ENCODE measurements at regions not wholly inside any gene's neighbourhood (a gene's known extent, or its start where the extent isn't known, plus 50 kb on each side); places are given as distances from the start of the nearest gene placed in this dataset.

DNA sequence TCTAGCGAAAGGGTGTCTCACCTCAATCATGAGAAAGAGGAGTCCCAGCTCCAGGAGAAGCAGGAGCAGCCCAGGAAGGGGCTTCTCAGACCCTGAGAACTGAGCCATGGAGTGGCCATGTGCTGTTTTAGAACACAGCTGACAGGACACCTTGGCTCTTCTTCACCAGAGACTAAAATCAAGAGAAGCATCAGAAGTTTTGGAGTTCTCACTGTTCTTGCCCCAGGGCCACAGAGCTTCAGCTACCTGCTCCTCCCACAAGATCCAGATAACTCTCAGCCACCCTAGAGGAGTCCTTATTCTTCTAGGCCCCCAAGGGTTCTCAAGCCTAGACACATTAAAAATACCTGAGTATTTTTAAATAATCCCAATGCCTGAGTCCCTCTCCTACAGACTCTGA, 99.6 kb upstream of the ATP8B1 start:
- no peak for DNase-seq (ENCODE audit: low read depth, low spot score)
- TF ChIP-seq JUN (IDR thresholded peaks at IDR 0.05; ENCODE audit: borderline replicate concordance, insufficient read depth, insufficient read length, low read depth): no peak
- TF ChIP-seq POLR2AphosphoS5 (IDR thresholded peaks at IDR 0.05; ENCODE audit: insufficient read depth, low read depth, low read length): no peak
- TF ChIP-seq EZH2 (IDR thresholded peaks at IDR 0.05; ENCODE audit: borderline replicate concordance, low read depth, low read length, severe bottlenecking): no peak
- TF ChIP-seq POLR2A (IDR thresholded peaks at IDR 0.05; ENCODE audit: low read depth, low read length): no peak
- TF ChIP-seq, protein P1, sequence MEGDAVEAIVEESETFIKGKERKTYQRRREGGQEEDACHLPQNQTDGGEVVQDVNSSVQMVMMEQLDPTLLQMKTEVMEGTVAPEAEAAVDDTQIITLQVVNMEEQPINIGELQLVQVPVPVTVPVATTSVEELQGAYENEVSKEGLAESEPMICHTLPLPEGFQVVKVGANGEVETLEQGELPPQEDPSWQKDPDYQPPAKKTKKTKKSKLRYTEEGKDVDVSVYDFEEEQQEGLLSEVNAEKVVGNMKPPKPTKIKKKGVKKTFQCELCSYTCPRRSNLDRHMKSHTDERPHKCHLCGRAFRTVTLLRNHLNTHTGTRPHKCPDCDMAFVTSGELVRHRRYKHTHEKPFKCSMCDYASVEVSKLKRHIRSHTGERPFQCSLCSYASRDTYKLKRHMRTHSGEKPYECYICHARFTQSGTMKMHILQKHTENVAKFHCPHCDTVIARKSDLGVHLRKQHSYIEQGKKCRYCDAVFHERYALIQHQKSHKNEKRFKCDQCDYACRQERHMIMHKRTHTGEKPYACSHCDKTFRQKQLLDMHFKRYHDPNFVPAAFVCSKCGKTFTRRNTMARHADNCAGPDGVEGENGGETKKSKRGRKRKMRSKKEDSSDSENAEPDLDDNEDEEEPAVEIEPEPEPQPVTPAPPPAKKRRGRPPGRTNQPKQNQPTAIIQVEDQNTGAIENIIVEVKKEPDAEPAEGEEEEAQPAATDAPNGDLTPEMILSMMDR (IDR thresholded peaks at IDR 0.05; ENCODE audit: extremely low read depth in 1 of 2, insufficient read depth in 1 of 2, low read depth in 1 of 2, low read length in 2 of 2): no peak
- no peak for TF ChIP-seq MYC (IDR thresholded peaks at IDR 0.05; ENCODE audit: low read depth, low read length)
- TF ChIP-seq, protein P2, sequence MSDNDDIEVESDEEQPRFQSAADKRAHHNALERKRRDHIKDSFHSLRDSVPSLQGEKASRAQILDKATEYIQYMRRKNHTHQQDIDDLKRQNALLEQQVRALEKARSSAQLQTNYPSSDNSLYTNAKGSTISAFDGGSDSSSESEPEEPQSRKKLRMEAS (IDR thresholded peaks at IDR 0.05; ENCODE audit: insufficient read depth, insufficient read length): no peak
- no peak for TF ChIP-seq FOS (IDR thresholded peaks at IDR 0.05; ENCODE audit: borderline replicate concordance, insufficient read depth, low read length)
- no peak for TF ChIP-seq GATA2 (IDR thresholded peaks at IDR 0.05; ENCODE audit: insufficient read depth, insufficient read length, low read depth, low read length)
- Histone ChIP-seq H2AFZ (ENCODE audit: low read depth, low read length) (no peak overlapping the region), H3K9me3 (replicated peaks; ENCODE audit: control insufficient read depth, insufficient read depth, low read length) (no peaks in the 10 kb centered on the region), H3K4me3 (replicated peaks in 1 of 3; ENCODE audit: insufficient read depth in 1 of 3, low read depth in 1 of 3, low read length in 3 of 3) (no peak overlapping the region), H3K27ac (ENCODE audit: insufficient read depth, low read depth, low read length) (no peak overlapping the region), H3K4me1 (ENCODE audit: control insufficient read depth, extremely low read depth, insufficient read depth, low read length) (no peaks in the 10 kb centered on the region), H3K4me2 (ENCODE audit: insufficient read depth, low read length) (no peak overlapping the region), H3K9me1 (replicated peaks; ENCODE audit: control insufficient read depth, extremely low read depth, insufficient read depth, low read length) (no peaks in the 10 kb centered on the region), H3K79me2 (ENCODE audit: control insufficient read depth, insufficient read depth, low read length) (no peaks in the 10 kb centered on the region), H3K9ac (replicated peaks; ENCODE audit: extremely low read depth, insufficient read depth, low read length) (no peak overlapping the region), H4K20me1 (replicated peaks; ENCODE audit: control insufficient read depth, extremely low read depth, insufficient read depth, low read length) (no peaks in the 10 kb centered on the region), H3K27me3 (ENCODE audit: control insufficient read depth in 2 of 2, insufficient read depth in 2 of 2, low read length in 2 of 2) (no peaks in the 10 kb centered on the region), H3K36me3 (ENCODE audit: control insufficient read depth in 2 of 2, extremely low read depth in 1 of 2, insufficient read depth in 2 of 2, low read length in 2 of 2) (no peaks in the 10 kb centered on the region)
- dilution Hi-C loops (cut with MboI; ENCODE audit: extremely low pct_ligation_motif_present, low sequenced_read_pairs) (no loop called here), intact Hi-C loops (cut with micrococcal nuclease) (no loop called here)
- FAIRE-seq: no peak
- ChIA-PET POLR2A (no interaction called here), CTCF (interaction anchor here (1.2 to 1.6 kb wide), 3 partner anchors 17 to 219 kb away, joined by 3 to 5 read pairs (median 4); no protein-coding TSS in a partner anchor)
- BruUV-seq (replicated peaks): no TSS peak

Measured in endothelial cell of umbilical vein (primary cell).